ENCODE measurements at regions not wholly inside any gene's neighbourhood (a gene's known extent, or its start where the extent isn't known, plus 50 kb on each side); places are given as distances from the start of the nearest gene placed in this dataset.

DNA sequence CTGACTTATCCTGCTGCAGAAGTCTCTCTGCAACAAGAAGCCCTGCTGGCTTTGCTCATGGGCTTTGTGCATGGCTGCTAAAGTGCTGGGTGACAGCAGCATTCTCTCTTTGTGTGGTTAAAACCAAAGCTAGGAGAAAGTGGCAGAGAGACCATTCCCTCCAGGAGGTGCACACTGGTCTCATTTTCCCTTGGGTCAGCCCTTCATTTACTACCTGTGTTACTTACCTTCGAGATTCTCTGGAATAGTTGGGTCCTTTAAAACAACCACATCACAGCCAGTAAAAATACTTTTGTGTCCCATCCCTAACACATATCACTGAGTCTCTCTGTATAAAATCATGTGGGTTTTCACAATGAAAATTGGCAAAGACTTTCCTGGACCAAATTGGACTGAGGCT is 315.5 kb downstream of the IRX1 start:
- DNase-seq: no peak
- in situ Hi-C loops (cut with HindIII; ENCODE audit: low pct_ligation_motif_present, low pct_unique_long_range_greater_than_20kb, low sequenced_read_pairs): no loop called here

DNA sequence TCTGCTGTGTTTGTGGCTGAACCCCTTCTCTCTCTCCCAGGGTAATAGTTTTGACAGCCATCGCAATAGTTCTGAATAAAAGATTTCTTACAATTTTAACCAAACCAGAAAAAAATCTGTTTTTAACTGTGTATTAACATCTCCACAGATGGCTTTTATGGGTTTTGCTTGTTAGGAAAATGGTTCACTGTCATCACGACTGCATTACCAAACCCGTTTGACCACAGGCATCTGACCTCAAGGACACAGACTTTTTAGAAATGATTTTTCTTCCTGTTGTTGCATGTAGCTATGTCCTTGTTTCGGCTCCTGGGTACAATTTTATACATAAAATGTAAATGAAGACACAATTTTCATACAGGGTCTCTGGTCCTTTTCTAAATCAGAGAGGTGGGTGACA is 316.1 kb downstream of the IRX1 start:
- in situ Hi-C loops (cut with HindIII; ENCODE audit: low pct_ligation_motif_present, low pct_unique_long_range_greater_than_20kb, low sequenced_read_pairs): no loop called here
- DNase-seq: no peak

DNA sequence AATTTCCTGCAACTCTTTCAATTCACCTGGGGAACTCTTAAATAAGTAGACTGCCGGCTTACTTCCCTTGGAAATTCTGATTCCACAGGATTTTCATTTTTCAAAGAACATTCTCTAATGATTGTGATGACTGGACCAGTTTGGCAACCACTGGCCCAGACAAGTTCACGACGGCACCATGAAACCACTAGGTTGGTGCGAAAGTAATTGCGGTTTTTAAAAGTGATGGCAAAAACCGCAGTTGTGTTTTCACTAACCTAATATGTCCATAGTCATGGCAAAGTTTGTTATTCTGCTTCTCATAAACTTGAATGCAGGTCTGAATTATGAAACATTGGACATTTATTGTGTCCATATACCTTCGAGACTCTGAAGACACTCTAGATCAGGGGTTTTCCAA is 317.2 kb downstream of the IRX1 start:
- DNase-seq: no peak
- in situ Hi-C loops (cut with HindIII; ENCODE audit: low pct_ligation_motif_present, low pct_unique_long_range_greater_than_20kb, low sequenced_read_pairs): no loop called here

DNA sequence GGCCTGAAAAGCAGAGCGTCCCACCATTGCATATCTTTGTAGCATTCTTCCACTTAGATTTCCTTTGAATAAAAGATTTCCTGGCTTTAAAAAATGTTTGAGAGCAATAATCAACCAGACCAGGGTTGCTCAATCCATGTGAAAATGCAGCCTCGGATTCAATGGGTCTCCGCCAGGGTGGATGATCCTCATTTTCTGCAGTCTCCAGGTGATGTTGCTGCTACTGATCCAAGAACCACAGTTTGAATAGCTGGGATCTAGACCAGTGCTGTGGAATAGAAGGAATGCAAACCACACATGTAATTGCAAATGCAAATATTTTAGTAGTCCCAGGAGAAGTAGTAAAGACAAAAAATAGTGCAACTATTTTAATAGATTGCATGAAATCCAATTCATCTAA is 317.6 kb downstream of the IRX1 start:
- no peak for DNase-seq
- in situ Hi-C loops (cut with HindIII; ENCODE audit: low pct_ligation_motif_present, low pct_unique_long_range_greater_than_20kb, low sequenced_read_pairs): no loop called here

DNA sequence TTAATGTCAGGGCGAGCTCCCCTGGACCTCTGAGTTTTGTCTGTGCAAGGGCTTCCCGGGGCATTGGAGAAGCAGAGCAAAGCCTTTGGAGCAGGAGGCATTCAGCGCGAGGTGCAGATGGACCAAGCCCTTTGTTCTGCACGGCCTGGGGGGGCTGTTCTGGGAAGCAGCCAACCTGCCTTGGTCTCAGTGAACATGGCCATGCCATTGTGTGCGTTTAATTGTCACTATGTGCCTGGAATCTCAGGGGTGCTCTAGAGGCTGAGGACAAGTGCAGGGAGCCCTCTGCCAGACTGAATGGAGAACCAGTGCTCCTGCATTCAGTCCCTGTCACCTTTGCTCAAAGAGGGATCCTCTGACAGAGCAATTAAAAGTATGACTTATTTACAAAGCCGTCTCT is 329.4 kb downstream of the IRX1 start:
- no peak for DNase-seq
- in situ Hi-C loops (cut with HindIII; ENCODE audit: low pct_ligation_motif_present, low pct_unique_long_range_greater_than_20kb, low sequenced_read_pairs): no loop called here

DNA sequence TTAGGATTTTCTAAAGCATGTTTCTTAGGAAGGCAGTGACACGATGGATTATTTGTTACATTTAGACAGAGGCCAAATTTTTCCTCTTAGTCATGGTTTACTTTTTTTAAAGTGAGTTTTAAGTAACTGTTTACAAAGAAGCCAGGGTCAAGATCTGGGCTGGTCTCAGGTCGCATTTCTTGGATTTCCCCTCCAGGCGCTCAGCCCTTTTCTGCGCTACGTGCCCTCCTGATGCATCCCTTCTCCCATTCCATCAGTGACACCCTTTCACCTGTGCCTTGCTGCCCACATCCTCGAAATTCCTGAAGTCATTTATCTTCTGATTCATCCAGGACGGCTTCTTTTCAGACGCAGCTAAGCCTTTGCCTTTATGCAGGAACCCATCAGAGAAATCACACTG is 330.3 kb downstream of the IRX1 start:
- DNase-seq: no peak
- in situ Hi-C loops (cut with HindIII; ENCODE audit: low pct_ligation_motif_present, low pct_unique_long_range_greater_than_20kb, low sequenced_read_pairs): no loop called here

DNA sequence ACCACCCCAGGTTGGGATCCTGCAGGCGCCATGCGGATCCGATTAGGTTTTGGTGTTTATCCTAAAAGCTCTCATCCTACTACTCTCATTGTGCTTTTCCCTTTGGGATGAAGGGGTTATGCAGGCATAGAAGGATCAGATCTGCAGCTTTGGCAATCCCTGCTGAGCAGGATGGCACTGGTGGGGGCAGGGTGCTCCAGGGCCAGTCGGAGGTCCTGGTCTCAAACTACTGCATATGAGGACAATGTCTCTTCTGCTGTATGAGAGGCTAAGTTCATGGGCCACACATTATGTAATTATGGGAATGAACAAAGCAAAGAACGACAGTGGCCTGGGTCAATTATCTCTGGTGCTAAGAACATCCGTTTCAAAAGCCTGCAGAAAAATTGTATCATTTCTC is 334.2 kb downstream of the IRX1 start:
- DNase-seq: no peak
- in situ Hi-C loops (cut with HindIII; ENCODE audit: low pct_ligation_motif_present, low pct_unique_long_range_greater_than_20kb, low sequenced_read_pairs): no loop called here

DNA sequence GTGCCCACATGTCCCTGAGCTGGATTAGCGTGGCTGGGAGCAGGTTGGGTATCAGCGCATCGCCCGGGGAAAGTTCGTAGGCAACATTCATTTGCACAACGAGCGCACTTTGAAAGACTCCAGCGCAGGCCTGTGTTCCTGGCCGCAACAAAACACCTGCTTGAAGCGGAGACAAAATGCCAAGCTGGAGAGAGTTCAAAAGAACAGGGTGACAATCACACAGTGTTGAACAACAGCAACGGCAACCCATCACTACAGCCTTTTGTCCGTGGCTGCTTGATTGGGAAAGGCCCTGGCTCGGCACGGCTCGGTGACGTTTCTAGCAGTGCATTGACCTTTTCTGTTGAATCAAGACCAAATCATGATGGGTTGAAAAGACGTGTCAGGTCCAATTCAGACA is 336.3 kb downstream of the IRX1 start:
- in situ Hi-C loops (cut with HindIII; ENCODE audit: low pct_ligation_motif_present, low pct_unique_long_range_greater_than_20kb, low sequenced_read_pairs): no loop called here

DNA sequence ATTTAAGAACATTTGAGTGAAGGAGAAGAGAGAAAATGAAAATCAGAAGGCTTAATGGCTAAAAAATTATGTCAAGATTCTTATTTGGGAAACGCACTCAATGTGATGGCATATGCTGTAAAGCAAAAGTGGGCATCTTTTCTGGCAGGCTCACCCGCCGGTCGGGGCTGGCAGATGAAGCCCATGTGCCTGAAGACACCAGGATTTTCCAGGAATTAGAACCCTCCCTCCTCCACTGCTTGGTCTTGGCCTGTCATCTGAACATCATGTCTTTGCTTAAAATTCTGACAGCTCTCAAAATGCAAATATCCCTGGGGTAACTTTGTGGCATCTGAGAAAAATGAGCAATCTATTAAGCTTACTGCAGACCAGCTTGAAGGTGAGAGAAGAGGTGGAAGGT is 337.9 kb downstream of the IRX1 start:
- in situ Hi-C loops (cut with HindIII; ENCODE audit: low pct_ligation_motif_present, low pct_unique_long_range_greater_than_20kb, low sequenced_read_pairs): no loop called here
- DNase-seq: no peak

More for the DNA sequence above, 336.3 kb downstream of the IRX1 start:
- no peak for DNase-seq

DNA sequence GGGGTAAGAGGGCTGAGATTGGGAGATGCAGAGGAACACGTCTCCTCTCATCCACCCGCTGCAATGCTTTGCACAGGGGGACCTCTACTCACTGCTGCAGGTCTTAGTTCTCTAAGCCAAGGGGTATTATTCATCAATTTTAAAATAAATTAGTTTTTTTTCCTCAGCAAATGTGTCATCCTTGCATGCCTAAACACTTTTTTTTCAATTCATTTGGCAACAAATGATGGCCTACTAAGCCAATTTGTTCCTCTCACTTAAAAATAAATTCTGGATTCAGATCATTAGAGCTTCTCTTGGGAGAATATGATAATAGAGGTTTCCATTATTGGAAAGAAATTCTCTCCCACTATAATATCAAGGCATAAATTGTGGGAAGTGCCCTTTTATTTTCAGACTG is 338.3 kb downstream of the IRX1 start:
- in situ Hi-C loops (cut with HindIII; ENCODE audit: low pct_ligation_motif_present, low pct_unique_long_range_greater_than_20kb, low sequenced_read_pairs): no loop called here
- DNase-seq: no peak

DNA sequence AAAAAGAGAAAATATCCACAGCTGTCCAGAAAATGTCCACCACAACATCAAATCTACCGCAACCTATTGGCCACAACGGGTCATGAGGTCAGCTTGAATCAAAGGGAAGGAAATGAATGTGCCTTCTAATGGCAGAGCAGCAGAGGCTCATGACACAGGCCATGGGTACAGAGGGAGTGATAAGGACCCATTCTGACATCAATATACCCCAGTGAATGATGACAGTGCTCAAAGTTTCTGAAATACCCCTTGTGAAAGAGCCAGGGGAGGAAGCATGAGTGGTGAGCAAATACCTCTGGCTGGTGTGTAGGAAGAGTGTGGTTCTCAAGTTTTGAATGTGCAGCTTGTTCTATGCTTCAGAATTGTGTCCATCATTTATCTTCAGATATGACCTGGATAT is 348.2 kb downstream of the IRX1 start:
- DNase-seq: no peak
- in situ Hi-C loops (cut with HindIII; ENCODE audit: low pct_ligation_motif_present, low pct_unique_long_range_greater_than_20kb, low sequenced_read_pairs): no loop called here

DNA sequence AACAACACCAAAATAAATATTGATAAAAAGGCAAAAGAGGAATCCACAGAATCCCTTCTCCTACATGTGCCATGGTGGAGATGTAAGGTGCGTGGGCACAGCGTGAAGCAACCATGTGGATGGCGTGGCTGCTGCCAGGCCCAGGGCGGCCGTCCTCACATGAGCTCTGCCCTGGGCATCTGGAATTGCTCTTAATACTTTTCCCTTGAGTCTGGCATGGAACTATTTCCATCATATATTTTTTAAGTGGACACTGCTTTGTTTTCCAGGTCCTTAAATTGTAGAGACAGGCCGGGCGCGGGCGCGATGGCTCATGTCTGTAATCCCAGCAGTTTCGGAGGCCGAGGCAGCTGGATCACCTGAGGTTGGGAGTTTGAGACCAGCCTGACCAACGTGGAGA is 349.3 kb downstream of the IRX1 start:
- in situ Hi-C loops (cut with HindIII; ENCODE audit: low pct_ligation_motif_present, low pct_unique_long_range_greater_than_20kb, low sequenced_read_pairs): no loop called here

DNA sequence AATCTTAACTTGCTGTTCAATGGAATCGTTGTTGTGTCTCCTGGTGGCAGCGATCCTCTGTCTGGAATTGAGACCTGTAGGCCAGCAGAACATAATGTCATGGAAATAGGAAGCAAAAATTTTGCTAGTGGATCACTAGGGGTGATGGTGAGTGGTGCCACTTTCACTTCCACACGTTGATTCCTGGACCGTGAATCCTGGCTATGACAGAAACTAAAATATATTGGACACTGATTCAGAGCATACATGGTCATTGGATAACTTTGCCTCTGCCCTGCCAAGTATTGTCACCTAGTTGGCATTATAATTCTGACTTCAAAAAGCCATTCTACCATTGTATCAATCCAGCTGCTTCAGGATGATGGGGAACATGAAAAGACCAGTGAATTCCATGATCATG is 353.2 kb downstream of the IRX1 start:
- in situ Hi-C loops (cut with HindIII; ENCODE audit: low pct_ligation_motif_present, low pct_unique_long_range_greater_than_20kb, low sequenced_read_pairs): no loop called here
- no peak for DNase-seq

More for the DNA sequence above, 349.3 kb downstream of the IRX1 start:
- DNase-seq: no peak

DNA sequence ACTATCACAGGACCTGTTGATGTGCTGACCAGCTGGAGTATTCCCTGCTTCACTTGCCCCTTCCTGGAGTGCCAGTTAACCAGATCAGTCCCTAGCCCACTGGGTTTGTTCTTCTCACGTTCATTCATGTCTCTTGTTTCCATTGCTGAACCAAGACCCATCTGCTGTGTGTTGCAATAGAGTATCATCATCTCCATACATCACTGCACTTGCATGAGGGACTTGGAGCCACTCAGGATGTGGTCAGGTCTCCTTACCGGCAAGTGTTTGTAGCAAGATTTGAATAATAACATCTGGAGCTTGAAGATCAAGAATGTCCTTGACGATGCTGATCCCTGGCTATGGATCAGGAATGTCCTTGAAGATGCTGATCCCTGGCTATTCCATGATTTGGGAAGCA is 358.6 kb downstream of the IRX1 start:
- no peak for DNase-seq
- in situ Hi-C loops (cut with HindIII; ENCODE audit: low pct_ligation_motif_present, low pct_unique_long_range_greater_than_20kb, low sequenced_read_pairs): no loop called here

DNA sequence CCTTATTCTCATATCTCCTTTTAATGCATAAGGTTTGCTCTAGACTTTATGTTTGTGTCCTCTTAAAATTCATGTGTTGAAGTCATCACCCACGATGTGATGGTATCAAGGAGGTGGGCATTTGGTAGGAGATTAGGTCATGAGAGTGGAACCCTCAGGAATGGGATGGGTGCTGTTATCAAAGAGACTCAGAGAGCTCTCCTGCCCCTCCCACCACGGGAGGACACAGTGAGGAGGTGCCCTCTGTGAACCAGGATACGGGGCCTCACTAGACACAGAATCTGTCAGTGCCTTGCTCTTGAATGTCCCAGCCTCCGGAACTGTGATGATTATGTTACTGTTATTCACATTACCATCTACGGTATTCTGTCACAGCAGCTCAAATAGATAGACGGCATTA is 359.0 kb downstream of the IRX1 start:
- in situ Hi-C loops (cut with HindIII; ENCODE audit: low pct_ligation_motif_present, low pct_unique_long_range_greater_than_20kb, low sequenced_read_pairs): no loop called here
- DNase-seq: no peak

DNA sequence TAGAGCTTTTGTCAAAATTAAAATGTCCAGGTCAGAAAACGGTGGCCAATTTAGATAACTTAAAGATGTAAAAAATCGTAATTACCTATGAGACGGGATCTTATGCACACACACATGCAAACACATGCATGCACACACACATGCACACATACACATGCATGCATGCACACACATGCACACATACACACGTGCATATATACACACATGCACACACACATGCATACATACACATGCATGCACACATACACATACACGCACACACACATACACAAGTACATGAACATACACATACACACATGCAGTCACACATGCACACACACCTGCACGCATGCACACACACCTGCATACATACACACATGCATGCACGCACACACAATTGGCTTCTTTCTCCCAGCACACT is 362.0 kb downstream of the IRX1 start:
- in situ Hi-C loops (cut with HindIII; ENCODE audit: low pct_ligation_motif_present, low pct_unique_long_range_greater_than_20kb, low sequenced_read_pairs): no loop called here
- DNase-seq: no peak

DNA sequence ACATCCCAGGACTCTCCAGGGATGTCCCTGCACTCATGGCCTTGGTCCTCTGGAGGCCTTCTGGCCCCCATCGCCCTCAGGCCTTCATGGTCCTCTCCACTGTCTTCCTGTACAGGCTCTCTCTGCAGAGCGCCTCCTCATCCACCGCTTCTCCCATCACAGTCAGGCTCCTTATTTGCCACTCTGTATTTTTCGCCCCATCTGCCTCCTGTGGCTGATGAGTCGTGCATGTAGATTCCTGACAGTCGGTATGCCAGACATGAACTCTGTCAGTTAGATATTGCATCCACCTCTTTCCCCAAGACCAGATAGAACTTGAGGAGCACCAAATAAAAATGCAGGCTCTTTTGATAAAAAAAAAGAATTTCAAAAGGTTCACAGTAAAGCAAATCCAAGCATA is 362.8 kb downstream of the IRX1 start:
- in situ Hi-C loops (cut with HindIII; ENCODE audit: low pct_ligation_motif_present, low pct_unique_long_range_greater_than_20kb, low sequenced_read_pairs): no loop called here
- no peak for DNase-seq

DNA sequence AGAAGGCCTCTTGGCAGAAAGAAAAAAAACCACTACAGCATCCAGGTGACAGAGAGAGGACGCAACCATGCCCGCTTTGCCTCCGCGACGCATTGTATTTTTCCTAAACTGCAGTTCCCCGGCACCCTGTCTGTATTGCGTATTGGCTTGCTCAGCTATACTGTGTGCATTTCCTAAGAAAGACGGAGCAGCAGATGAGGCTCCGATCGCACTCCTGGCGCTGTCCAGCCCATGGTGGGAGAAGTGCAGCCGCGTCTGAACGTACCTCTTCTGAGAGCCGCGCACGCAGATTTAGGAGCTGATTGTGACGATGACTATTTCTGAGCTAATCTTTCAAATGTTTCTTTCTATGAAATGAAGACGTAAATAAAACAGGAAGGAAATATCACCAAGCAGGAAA is 366.5 kb downstream of the IRX1 start:
- in situ Hi-C loops (cut with HindIII; ENCODE audit: low pct_ligation_motif_present, low pct_unique_long_range_greater_than_20kb, low sequenced_read_pairs): no loop called here
- no peak for DNase-seq

DNA sequence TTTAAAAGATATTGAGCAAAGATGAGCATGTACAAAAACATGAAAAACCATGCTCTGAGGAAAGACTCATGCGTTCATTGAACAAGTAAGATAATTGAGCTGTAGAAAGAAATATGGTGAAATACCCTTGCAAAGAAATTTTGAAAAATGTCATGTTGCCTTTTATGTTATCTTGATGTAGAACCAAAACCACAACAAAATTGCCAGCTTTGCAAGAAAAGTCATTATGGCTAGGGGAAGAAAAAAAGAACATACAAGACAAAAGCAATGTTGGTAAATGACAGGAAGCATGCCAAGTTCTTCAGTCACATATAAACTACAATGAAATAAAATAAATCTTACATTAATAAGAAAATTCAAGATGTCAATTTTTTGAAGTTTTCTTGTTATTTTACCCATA is 368.0 kb downstream of the IRX1 start:
- in situ Hi-C loops (cut with HindIII; ENCODE audit: low pct_ligation_motif_present, low pct_unique_long_range_greater_than_20kb, low sequenced_read_pairs): no loop called here
- no peak for DNase-seq

DNA sequence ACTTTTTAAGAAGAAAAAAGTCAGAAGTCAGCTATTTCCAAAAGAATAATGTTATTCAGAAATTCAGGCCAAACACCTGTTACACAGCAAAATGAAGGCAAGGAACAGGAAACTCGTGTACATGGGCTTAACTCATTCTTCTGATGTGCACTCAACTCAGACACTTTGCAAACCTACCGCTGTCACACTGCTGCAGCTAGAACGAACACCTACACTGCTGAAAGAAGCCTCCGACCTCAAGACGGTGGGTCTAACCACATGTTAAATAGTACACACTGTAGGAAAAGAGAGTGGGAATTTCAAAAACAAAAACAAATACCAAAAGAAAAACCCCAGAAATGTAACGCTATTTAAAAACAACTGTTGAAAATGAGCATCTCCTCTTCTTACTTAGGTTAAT is 384.5 kb downstream of the IRX1 start:
- DNase-seq: no peak
- in situ Hi-C loops (cut with HindIII; ENCODE audit: low pct_ligation_motif_present, low pct_unique_long_range_greater_than_20kb, low sequenced_read_pairs): no loop called here

DNA sequence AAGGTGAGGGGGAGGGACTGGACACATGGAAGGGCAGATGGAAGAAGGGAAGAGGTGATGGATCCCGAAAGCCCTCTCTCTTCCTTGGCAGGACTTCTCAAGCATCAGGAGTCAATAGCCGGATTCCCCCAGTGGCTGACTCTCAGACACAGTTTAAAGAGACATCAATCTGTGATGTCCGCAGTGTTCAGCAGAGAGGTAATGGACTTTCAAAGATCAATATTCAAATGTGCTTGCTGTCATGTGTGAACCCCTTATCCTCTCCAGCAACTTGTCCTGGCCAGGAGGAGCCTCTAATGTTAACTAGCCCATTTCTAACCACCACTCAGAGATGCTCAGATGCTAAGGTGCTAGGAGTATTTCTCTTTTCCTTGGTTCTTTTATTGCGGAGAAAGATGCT is 392.2 kb downstream of the IRX1 start:
- DNase-seq: no peak
- in situ Hi-C loops (cut with HindIII; ENCODE audit: low pct_ligation_motif_present, low pct_unique_long_range_greater_than_20kb, low sequenced_read_pairs): no loop called here
